ENCODE measurements at regions not wholly inside any gene's neighbourhood (a gene's known extent, or its start where the extent isn't known, plus 50 kb on each side); places are given as distances from the start of the nearest gene placed in this dataset.

GRCh38 chr4:14264437-14264836 lies 636.9 kb upstream of the BOD1L1 start:
- TF ChIP-seq ZNF274 (IDR thresholded peaks at IDR 0.05; ENCODE audit: low read depth, low read length) = no peak
- no peak overlapping the region for H3K4me3 ChIP-seq (ENCODE audit: low read length)

- no peak for TF ChIP-seq ZNF274 (IDR thresholded peaks at IDR 0.05; ENCODE audit: low read depth, low read length)
Measured at GRCh38 chr4:14265651-14266050, 638.1 kb upstream of the BOD1L1 start.

DNA sequence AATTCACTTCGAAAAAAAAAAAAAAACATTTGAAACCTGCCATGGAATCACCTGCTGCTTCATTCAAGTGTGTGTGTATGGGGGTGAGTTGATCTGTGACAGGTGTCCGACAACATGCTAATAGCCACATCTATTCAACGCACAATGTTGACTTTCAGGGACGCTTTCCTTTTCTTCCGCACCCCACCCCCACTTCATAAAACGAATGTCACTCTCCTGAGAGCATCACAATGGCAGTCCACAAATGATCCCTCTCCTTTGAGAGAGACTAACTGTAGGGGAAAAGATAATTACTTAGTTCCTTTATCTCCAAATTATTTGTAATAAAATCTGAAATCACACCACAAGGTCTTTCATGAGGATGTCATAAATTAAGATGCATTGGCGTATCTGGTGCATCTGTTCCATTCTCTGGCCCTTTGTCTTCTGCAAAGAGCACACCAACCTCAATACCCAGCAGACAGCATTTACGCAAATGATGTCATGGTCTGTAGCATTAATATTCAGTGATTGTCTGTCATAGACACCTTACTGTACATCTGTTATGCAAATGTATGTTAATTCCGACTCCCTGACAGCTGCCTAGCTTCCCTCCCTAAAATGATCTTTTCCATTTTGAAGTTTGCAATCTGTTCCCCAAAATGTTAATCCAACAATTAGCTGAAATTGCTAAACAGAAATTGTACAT lies 640.0 kb upstream of the BOD1L1 start:
- H3K4me3 ChIP-seq (ENCODE audit: low read length) = no peak overlapping the region
- no peak for TF ChIP-seq ZNF274 (IDR thresholded peaks at IDR 0.05; ENCODE audit: low read depth, low read length)

More at GRCh38 chr4:14265651-14266050, 638.1 kb upstream of the BOD1L1 start:
- H3K4me3 ChIP-seq (ENCODE audit: low read length) = no peak overlapping the region

DNA sequence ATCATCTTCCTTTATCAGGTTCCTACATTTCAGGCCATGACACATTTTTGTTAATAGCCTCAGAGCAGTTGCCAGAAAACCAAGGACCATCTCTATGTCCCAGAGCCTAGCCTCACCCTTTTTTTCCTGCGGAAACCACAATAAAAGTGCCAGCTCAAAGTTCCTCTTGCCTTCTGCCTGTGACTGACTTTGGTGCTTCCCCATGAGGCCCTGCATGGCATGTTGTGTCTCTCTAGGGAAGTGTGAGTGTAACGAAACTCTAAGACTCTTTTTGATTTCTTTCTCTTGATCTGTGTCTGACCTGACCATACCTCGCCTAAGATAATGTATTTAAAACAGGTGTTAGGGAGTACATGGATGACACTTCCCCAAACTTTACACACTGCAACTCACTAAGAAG lies 642.3 kb upstream of the BOD1L1 start:
- TF ChIP-seq ZNF274 (IDR thresholded peaks at IDR 0.05; ENCODE audit: low read depth, low read length) = no peak
- H3K4me3 ChIP-seq (ENCODE audit: low read length) = no peak overlapping the region

- H3K4me3 ChIP-seq (ENCODE audit: low read length) = no peak overlapping the region
- no peak for TF ChIP-seq ZNF274 (IDR thresholded peaks at IDR 0.05; ENCODE audit: low read depth, low read length)
Measured at GRCh38 chr4:14272206-14272605, 644.7 kb upstream of the BOD1L1 start.

DNA sequence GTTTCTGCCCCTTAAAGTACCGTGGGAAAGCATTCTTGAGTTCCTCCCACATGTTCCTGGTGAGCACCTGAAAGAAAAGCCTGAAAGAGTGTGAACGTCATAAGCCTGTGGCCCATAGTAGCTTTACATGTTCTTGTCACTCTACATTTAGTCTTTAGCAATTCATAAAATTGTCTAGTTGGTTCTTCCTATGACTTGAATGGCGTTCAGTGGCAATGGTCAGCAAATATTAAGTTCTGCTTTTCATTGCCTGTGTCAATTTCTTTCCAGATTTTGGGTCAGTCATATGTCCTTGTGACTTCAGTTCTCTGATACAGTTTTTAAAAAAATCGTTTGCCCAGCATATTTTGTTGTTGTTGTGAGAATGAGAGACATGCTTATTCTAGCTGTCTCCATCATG lies 650.0 kb upstream of the BOD1L1 start:
- no peak for TF ChIP-seq ZNF274 (IDR thresholded peaks at IDR 0.05; ENCODE audit: low read depth, low read length)
- H3K4me3 ChIP-seq (ENCODE audit: low read length) = no peak overlapping the region

- H3K4me3 ChIP-seq (ENCODE audit: low read length) = no peak overlapping the region
- no peak for TF ChIP-seq ZNF274 (IDR thresholded peaks at IDR 0.05; ENCODE audit: low read depth, low read length)
Measured at GRCh38 chr4:14280567-14280966, 653.0 kb upstream of the BOD1L1 start.

DNA sequence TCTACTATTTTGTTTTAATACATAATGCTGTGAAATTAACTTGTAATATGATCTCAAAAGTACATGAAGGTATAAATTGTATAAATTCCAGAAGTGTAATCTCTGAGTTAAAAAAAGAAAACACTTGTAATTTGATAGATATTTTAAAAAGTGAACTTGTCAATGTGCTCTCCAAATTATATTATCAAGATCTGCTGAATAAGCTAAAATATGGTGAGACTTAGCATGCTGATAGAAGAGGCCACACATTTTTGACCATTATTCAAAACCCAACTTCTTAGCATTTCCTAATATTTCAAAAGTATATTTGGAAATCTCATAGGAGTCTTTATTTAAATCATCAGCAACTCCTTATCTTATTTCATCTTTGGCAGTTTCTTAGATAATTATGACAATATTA lies 657.1 kb upstream of the BOD1L1 start:
- no peak for TF ChIP-seq ZNF274 (IDR thresholded peaks at IDR 0.05; ENCODE audit: low read depth, low read length)
- no peak overlapping the region for H3K4me3 ChIP-seq (ENCODE audit: low read length)

DNA sequence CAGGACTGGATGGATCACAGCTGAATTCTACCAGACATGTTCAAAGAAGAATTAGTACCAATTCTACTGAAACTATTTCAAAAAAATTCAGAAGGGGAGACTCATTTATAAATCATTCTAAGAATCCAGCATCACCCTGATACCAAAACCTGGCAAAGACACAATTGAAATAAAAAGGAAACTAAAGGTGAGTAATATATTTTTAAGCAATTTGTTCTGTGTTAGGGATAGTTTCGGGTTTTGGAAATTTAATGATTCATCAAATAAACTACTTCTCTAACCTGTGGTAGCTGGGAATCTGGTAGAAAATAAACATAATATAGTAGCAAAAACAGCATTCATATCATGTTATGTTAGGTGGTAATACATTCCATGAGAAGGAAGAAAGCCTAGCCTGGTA lies 662.2 kb upstream of the BOD1L1 start:
- H3K4me3 ChIP-seq (ENCODE audit: low read length) = no peak overlapping the region
- TF ChIP-seq ZNF274 (IDR thresholded peaks at IDR 0.05; ENCODE audit: low read depth, low read length) = no peak

DNA sequence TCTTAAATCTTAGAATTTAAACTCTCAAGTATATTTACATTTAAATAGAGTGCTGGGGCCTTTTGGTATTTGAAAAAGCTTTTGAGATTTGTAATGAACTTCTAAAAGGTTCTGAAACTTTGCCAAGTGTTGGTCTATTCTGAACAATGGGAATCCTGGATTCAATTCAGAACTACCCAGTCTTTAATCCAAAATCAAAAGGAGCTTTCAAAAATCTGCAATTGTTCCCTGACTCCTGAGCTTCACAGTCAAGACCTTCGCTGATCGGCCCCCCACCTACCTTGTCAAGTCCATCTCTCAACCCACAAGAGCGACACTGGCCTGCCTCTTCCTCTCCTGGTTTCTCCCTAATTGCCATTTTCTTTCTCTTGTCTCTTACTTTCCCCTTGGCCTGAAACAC lies 666.1 kb upstream of the BOD1L1 start:
- no peak for TF ChIP-seq ZNF274 (IDR thresholded peaks at IDR 0.05; ENCODE audit: low read depth, low read length)
- H3K4me3 ChIP-seq (ENCODE audit: low read length) = no peak overlapping the region

DNA sequence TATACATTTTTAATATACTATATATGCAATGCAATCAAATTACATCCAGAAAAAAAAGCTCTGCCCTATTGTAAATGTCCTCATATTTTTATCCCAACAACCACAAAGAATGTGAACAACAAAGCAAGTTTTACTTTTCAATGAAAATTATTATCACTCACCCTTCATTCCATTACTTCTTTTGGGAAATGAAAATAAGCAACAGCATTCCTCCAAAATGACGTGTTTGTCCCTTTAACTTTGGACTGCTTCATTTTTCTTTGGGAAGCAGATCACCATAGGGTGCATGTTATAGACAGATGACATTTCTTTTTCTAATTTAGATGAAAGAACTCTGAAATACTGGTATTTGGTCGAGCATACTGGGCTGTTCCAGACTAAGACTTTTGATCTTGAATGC lies 667.1 kb upstream of the BOD1L1 start:
- TF ChIP-seq ZNF274 (IDR thresholded peaks at IDR 0.05; ENCODE audit: low read depth, low read length) = no peak

DNA sequence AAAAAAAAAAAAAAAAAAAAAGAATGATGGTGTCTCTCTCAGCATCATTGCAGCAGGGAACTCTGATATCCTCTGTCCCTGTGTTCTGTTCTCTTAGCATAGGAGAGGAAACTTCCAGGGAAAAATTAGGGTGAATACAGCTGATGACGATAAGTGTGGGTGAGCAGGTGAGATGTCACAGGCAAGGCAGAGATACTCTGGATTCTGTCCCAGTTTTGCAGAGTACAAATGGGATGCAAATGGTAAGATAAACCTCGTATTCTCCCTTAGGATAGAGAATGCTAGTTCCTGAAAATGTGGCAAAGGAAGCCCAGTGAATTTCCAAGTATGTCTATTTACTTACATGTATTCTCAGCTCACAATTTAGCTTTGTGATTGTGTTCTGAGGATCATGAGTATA lies 671.6 kb upstream of the BOD1L1 start:
- TF ChIP-seq ZNF274 (IDR thresholded peaks at IDR 0.05; ENCODE audit: low read depth, low read length) = no peak
- no peak overlapping the region for H3K4me3 ChIP-seq (ENCODE audit: low read length)

More for the DNA sequence above, 667.1 kb upstream of the BOD1L1 start:
- no peak overlapping the region for H3K4me3 ChIP-seq (ENCODE audit: low read length)

DNA sequence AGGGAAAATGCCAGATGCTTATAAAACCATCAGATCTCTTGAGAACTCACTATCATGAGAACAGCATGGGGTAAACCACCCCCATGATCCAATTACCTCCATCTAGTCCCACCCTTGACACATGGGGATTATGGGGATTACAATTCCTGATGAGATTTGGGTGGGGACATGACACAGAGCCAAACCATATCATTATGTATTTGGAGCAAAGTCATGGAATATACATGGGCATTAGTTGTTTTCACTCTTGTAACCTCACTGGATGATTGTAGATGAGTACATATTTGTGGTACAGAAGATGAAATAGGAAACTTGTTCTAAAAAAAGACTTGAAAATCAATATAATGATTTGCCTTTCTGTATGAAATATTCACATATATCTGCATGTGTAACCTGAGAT lies 674.5 kb upstream of the BOD1L1 start:
- no peak for TF ChIP-seq ZNF274 (IDR thresholded peaks at IDR 0.05; ENCODE audit: low read depth, low read length)
- no peak overlapping the region for H3K4me3 ChIP-seq (ENCODE audit: low read length)

DNA sequence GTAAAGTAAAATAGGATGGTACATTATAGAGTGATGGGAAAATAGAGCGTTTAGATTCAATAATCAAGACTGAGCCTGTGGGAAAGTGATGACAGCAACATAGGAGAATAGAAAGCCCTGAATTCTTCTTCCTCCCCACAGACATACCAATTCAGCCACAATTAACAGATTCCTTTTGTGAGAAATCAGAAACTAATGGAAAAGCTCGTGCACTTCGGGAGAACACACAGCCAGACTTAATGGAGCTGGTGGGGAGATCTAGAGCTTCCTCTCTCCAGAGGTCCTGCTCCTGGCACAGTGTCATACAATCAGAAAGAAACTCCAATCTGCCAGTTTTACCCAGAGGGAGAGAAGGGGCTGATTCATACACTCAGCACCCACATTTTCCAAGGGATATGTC lies 676.3 kb upstream of the BOD1L1 start:
- no peak for TF ChIP-seq ZNF274 (IDR thresholded peaks at IDR 0.05; ENCODE audit: low read depth, low read length)
- H3K4me3 ChIP-seq (ENCODE audit: low read length) = no peak overlapping the region

GRCh38 chr4:14308229-14308651 lies 680.7 kb upstream of the BOD1L1 start:
- TF ChIP-seq ZNF274 (IDR thresholded peaks at IDR 0.05; ENCODE audit: low read depth, low read length) = no peak
- H3K4me3 ChIP-seq (ENCODE audit: low read length) = no peak overlapping the region

DNA sequence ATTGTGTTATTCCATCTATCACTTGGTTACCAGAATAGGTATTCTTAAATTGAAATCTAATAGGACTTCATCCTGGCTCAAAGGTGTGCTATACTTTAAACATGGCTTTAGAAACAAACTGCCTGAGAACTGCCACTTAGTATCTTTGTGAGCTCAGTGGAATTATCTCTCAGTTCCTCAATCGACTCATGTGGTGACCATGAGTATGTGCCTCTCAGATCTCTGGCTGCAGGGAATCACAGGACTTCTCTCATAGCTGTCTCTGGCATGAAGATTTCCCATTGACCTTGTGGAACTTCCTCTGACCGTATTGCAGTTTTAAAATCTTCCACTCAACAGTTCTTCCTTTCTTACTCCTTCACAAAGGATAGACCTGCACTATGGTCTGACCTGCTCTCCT lies 681.9 kb upstream of the BOD1L1 start:
- TF ChIP-seq ZNF274 (IDR thresholded peaks at IDR 0.05; ENCODE audit: low read depth, low read length) = no peak
- no peak overlapping the region for H3K4me3 ChIP-seq (ENCODE audit: low read length)

All from GM08714 (cell line).